Osteoblast (primary cell): ENCODE measurements at regions not wholly inside any gene's neighbourhood (a gene's known extent, or its start where the extent isn't known, plus 50 kb on each side); places are given as distances from the start of the nearest gene placed in this dataset.

Experiments used
- DNase-seq: peaks from one replicate; pipeline ENCODE4 v3.0.0; 2011; ENCODE audit warnings: low spot score, mixed read lengths; ENCODE audit not compliant: insufficient read length; ENCODE audit errors: missing footprints
- H2AFZ ChIP-seq: 2 replicates; pipeline ENCODE4 v1.6.0; 2011; ENCODE audit warnings: mild to moderate bottlenecking, low read length
- H3K27ac ChIP-seq: 2 replicates; pipeline ENCODE4 v1.5.1; 2011; ENCODE audit warnings: mild to moderate bottlenecking, low read depth, low read length, moderate library complexity
- H3K27me3 ChIP-seq: 2 replicates; pipeline ENCODE4 v1.6.0; 2012; ENCODE audit warnings: mild to moderate bottlenecking, control low read depth, inconsistent platforms, low read length, moderate library complexity; ENCODE audit not compliant: insufficient read depth
- H3K36me3 ChIP-seq: 2 replicates; pipeline ENCODE4 v1.5.1; 2011; ENCODE audit warnings: mild to moderate bottlenecking, low read length, control low read depth, moderate library complexity; ENCODE audit not compliant: insufficient read depth
- H3K4me1 ChIP-seq: 2 replicates; pipeline ENCODE4 v1.5.1; 2011; ENCODE audit warnings: mild to moderate bottlenecking, low read length, control low read depth, moderate library complexity; ENCODE audit not compliant: insufficient read depth
- H3K4me2 ChIP-seq: 2 replicates; pipeline ENCODE4 v1.6.0; 2011; ENCODE audit warnings: mild to moderate bottlenecking, low read length; ENCODE audit not compliant: insufficient read depth
- H3K4me3 ChIP-seq: fragments of 200-600 bp; sonication (generic); 3 replicates; pipeline ENCODE4 v1.5.1; 2012; ENCODE audit warnings: mild to moderate bottlenecking, low read length, inconsistent platforms; ENCODE audit not compliant: insufficient read depth
- H3K79me2 ChIP-seq: 2 replicates; pipeline ENCODE4 v1.6.0; 2012; ENCODE audit warnings: mild to moderate bottlenecking, low read length, control low read depth, inconsistent platforms; ENCODE audit not compliant: insufficient read depth
- H3K9me3 ChIP-seq: 2 replicates; pipeline ENCODE4 v1.5.1; 2011; ENCODE audit warnings: low read depth, low read length, control low read depth
- H4K20me1 ChIP-seq: 2 replicates; pipeline ENCODE4 v1.6.0; 2012; ENCODE audit warnings: mild to moderate bottlenecking, low read length, control low read depth; ENCODE audit not compliant: insufficient read depth
- TF ChIP-seq, protein P1 (sequence below): IDR thresholded peaks from 2 replicates; pipeline ENCODE4 v1.5.1; 2011; ENCODE audit warnings: mild to moderate bottlenecking, low read depth, low read length, moderate library complexity; ENCODE audit errors: extremely low read depth

DNA sequence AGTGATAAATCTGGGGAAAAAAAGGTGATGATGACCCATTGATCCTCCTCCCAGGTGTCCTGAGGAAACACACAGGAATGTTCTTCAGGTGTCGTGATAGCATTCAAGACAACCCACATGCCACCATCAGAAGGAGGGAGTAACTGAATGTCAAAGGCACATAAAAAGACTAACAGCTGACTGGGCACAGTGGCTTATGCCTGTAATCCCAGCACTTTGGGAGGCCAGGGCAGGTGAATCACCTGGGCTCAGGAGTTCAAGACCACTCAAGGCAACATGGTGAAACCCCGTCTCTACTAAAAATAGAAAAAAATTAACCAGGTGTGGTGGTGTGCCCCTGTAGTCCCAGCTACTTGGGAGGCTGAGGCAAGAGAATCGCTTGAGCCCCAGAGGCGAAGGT lies 82.3 kb upstream of the CST7 start:
- Histone ChIP-seq H3K4me3 (no peak overlapping the region), H3K79me2 (no peaks in the 10 kb centered on the region), H3K27ac (no peak overlapping the region), H3K9me3 (peaks cover 14% of the 10 kb centered on the region), H3K4me2 (no peak overlapping the region), H2AFZ (no peak overlapping the region), H3K4me1 (peaks cover 14% of the 10 kb centered on the region), H4K20me1 (no peaks in the 10 kb centered on the region), H3K36me3 (no peaks in the 10 kb centered on the region), H3K27me3 (peaks cover 31% of the 10 kb centered on the region)
- no peak for DNase-seq
- TF ChIP-seq, protein P1, sequence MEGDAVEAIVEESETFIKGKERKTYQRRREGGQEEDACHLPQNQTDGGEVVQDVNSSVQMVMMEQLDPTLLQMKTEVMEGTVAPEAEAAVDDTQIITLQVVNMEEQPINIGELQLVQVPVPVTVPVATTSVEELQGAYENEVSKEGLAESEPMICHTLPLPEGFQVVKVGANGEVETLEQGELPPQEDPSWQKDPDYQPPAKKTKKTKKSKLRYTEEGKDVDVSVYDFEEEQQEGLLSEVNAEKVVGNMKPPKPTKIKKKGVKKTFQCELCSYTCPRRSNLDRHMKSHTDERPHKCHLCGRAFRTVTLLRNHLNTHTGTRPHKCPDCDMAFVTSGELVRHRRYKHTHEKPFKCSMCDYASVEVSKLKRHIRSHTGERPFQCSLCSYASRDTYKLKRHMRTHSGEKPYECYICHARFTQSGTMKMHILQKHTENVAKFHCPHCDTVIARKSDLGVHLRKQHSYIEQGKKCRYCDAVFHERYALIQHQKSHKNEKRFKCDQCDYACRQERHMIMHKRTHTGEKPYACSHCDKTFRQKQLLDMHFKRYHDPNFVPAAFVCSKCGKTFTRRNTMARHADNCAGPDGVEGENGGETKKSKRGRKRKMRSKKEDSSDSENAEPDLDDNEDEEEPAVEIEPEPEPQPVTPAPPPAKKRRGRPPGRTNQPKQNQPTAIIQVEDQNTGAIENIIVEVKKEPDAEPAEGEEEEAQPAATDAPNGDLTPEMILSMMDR: no peak

DNA sequence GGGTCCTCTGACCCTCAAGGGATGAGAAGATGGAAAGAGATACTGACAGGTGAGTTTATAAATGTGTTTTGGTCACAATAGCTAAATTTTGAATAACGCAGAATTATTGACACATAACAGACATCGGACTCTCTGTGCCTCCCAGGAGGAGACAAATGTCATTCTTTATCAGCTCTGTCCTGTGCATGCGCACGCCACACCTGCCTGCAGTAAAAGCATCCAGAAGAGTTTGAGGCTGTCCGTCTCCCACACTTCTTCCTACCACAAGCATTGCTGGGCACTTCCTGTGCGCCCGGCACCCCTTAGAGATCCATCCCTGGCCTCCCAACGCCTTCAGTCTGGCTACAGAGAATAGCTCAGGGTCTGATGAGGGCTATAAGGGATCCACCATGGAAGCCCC lies 81.5 kb upstream of the CST7 start:
- Histone ChIP-seq H3K4me2 (no peak overlapping the region), H3K27ac (no peak overlapping the region), H3K79me2 (no peaks in the 10 kb centered on the region), H4K20me1 (no peaks in the 10 kb centered on the region), H2AFZ (no peak overlapping the region), H3K36me3 (no peaks in the 10 kb centered on the region), H3K4me3 (no peak overlapping the region), H3K9me3 (peaks cover 14% of the 10 kb centered on the region), H3K4me1 (peaks cover 14% of the 10 kb centered on the region), H3K27me3 (peaks cover 26% of the 10 kb centered on the region)
- TF ChIP-seq, protein P1: no peak
- peak; percentile 73 for DNase-seq

DNA sequence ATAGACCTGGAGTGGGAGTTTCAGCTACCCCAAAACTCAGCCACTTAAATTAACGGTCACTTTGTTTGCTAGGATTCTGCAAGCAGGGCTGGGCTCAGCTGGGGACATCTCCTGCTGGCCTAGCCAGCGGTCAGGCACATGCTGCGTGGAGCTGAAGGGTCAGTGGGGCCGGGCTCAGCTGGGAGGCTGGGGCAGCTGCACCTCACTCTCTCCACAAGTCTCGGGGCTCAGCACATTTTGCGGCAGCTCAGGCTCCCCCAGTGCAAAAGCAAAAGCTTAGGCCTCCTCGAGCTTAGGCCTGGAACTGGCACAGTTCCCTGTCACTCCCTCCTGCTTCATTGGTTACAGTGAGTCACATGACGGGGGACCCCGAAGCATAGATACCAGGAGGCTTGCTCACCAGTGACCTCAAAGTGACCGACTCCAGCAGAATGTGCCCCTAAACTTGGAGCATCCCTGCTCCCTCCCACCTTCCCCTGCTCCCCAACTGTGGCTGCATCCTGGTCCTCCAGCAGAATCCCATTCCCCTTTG lies 80.6 kb upstream of the CST7 start:
- H2AFZ ChIP-seq: no peak overlapping the region
- H3K79me2 ChIP-seq: no peaks in the 10 kb centered on the region
- TF ChIP-seq, protein P1: no peak
- H3K9me3 ChIP-seq: peaks cover 14% of the 10 kb centered on the region
- peak; percentile 42 for DNase-seq
- H3K4me1 ChIP-seq: peaks cover 6% of the 10 kb centered on the region
- no peaks in the 10 kb centered on the region for H3K36me3 ChIP-seq
- no peak overlapping the region for H3K27ac ChIP-seq
- H3K4me3 ChIP-seq: no peak overlapping the region
- H3K27me3 ChIP-seq: peaks cover 25% of the 10 kb centered on the region
- no peaks in the 10 kb centered on the region for H4K20me1 ChIP-seq
- H3K4me2 ChIP-seq: no peak overlapping the region

DNA sequence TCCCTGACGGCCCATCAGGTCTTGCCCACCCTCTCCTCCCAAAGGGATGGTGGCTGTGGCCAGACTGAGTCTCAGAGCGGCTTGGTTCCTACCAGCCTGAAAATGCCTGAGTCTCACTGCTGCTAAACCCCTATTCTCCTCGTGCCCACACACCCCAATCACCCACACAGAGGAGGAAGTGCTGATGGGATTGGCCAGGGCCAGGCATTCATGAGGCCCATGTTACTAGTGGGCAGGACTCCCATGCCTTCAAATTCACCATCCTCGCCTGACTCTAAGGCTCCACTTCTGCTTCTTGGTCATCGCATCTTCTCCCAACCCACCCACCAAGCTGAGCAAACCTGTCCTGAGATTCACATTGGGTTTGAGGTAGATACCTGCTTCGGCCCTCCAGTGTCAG lies 80.1 kb upstream of the CST7 start:
- H2AFZ ChIP-seq: no peak overlapping the region
- H3K4me2 ChIP-seq: no peak overlapping the region
- peaks cover 14% of the 10 kb centered on the region for H3K9me3 ChIP-seq
- H3K79me2 ChIP-seq: no peaks in the 10 kb centered on the region
- TF ChIP-seq, protein P1: no peak
- no peak overlapping the region for H3K27ac ChIP-seq
- H3K4me3 ChIP-seq: no peak overlapping the region
- H3K36me3 ChIP-seq: no peaks in the 10 kb centered on the region
- DNase-seq: no peak
- no peaks in the 10 kb centered on the region for H4K20me1 ChIP-seq
- H3K27me3 ChIP-seq: peaks cover 25% of the 10 kb centered on the region
- peaks cover 1% of the 10 kb centered on the region for H3K4me1 ChIP-seq
